HG03108 (cell line): ENCODE measurements at regions not wholly inside any gene's neighbourhood (a gene's known extent, or its start where the extent isn't known, plus 50 kb on each side); places are given as distances from the start of the nearest gene placed in this dataset.

Source experiments
- ATAC-seq: cut with Tn5 transposase; IDR thresholded peaks from one replicate; pipeline ENCODE4 v1.9.1; 2021; ENCODE audit warnings: moderate library complexity; ENCODE audit not compliant: unreplicated experiment

GRCh38 chr11:123305601-123306375, 110.7 kb upstream of the CLMP start:
- no peak for ATAC-seq

GRCh38 chr11:123304828-123305466, 109.9 kb upstream of the CLMP start:
- ATAC-seq: no peak

- ATAC-seq: no peak
Measured at GRCh38 chr11:123303924-123304323, 108.9 kb upstream of the CLMP start.

GRCh38 chr11:123302751-123303195, 107.7 kb upstream of the CLMP start:
- ATAC-seq: peak; percentile 38

- ATAC-seq: peak; percentile 62
Measured at GRCh38 chr11:123301696-123302400, 106.8 kb upstream of the CLMP start.

GRCh38 chr11:123301013-123301591, 106.1 kb upstream of the CLMP start:
- ATAC-seq: no peak

- no peak for ATAC-seq
Measured at GRCh38 chr11:123299721-123300120, 104.7 kb upstream of the CLMP start.

- no peak for ATAC-seq
Measured at GRCh38 chr11:123298488-123299447, 103.7 kb upstream of the CLMP start.

- no peak for ATAC-seq
Measured at GRCh38 chr11:123292647-123293046, 97.6 kb upstream of the CLMP start.

GRCh38 chr11:123291201-123291869, 96.3 kb upstream of the CLMP start:
- ATAC-seq: no peak

GRCh38 chr11:123286761-123287160, 91.7 kb upstream of the CLMP start:
- ATAC-seq: no peak

GRCh38 chr11:123286255-123286654, 91.2 kb upstream of the CLMP start:
- ATAC-seq: no peak

GRCh38 chr11:123284454-123284853, 89.4 kb upstream of the CLMP start:
- ATAC-seq: no peak

- ATAC-seq: no peak
Measured at GRCh38 chr11:123282597-123282996, 87.5 kb upstream of the CLMP start.

GRCh38 chr11:123273616-123274015, 78.6 kb upstream of the CLMP start:
- no peak for ATAC-seq

GRCh38 chr11:123272565-123272964, 77.5 kb upstream of the CLMP start:
- ATAC-seq: no peak

- ATAC-seq: no peak
Measured at GRCh38 chr11:123268156-123268555, 73.1 kb upstream of the CLMP start.

GRCh38 chr11:123265951-123266350, 70.9 kb upstream of the CLMP start:
- no peak for ATAC-seq

GRCh38 chr11:123264431-123264780, 69.4 kb upstream of the CLMP start:
- ATAC-seq: no peak
